HEK293 (cell line): ENCODE measurements at regions not wholly inside any gene's neighbourhood (a gene's known extent, or its start where the extent isn't known, plus 50 kb on each side); places are given as distances from the start of the nearest gene placed in this dataset.

Source experiments
- CTCF ChIA-PET: fragments of 350-600 bp; formaldehyde crosslinking; extraction: SDS; loops from one replicate; lab custom pipeline; 2021; ENCODE audit warnings: antibody characterized with exemption; lab: Yijun Ruan, JAX
- POLR2A ChIA-PET: fragments of 300-600 bp; formaldehyde crosslinking; extraction: SDS; loops from one replicate; lab custom pipeline; 2020; ENCODE audit warnings: antibody characterized with exemption, inconsistent platforms; lab: Yijun Ruan, JAX
- H3K27ac ChIP-seq: fragments of 200-500 bp; sonication (Bioruptor generic); 2 replicates; pipeline ENCODE4 v1.5.1; 2014; ENCODE audit warnings: low read depth, low read length, control low read depth, inconsistent platforms; ENCODE audit errors: extremely low read depth
- H3K36me3 ChIP-seq, 2 experiments: fragments of 200-500 bp in 1 of 2; sonication (Bioruptor generic) in 1 of 2; 1 replicate in 1 of 2; 2 replicates in 1 of 2; pipeline ENCODE4 v1.5.1; 2014 to 2017; ENCODE audit warnings: inconsistent platforms in 2 of 2, low read length in 2 of 2; ENCODE audit not compliant: control insufficient read depth in 2 of 2, insufficient read depth in 1 of 2
- H3K4me1 ChIP-seq: fragments of 200-500 bp; sonication (Bioruptor generic); 2 replicates; pipeline ENCODE4 v1.5.1; 2014; ENCODE audit warnings: mild to moderate bottlenecking, low read length, inconsistent platforms; ENCODE audit not compliant: control insufficient read depth, insufficient read depth
- H3K4me3 ChIP-seq: 2 replicates; pipeline ENCODE4 v1.5.1; 2011; ENCODE audit warnings: low read depth, mild to moderate bottlenecking, control low read depth, low read length, moderate library complexity
- H3K9me3 ChIP-seq: fragments of 200-500 bp; sonication (Bioruptor generic); 2 replicates; pipeline ENCODE4 v1.5.1; 2014; ENCODE audit warnings: low read depth, low read length, inconsistent platforms; ENCODE audit not compliant: control insufficient read depth, insufficient read depth
- EGR2 ChIP-seq: fragments of 450-650 bp; formaldehyde crosslinking; IDR thresholded peaks from 2 replicates; pipeline ENCODE4 v1.5.1; 2016; ENCODE audit warnings: low read depth, missing biosample characterization, missing genetic modification characterization
- HIC1 ChIP-seq: fragments of 450-650 bp; formaldehyde crosslinking; IDR thresholded peaks from 2 replicates; pipeline ENCODE4 v1.5.1; 2016; ENCODE audit warnings: missing biosample characterization, missing genetic modification characterization
- HOXD13 ChIP-seq: sonication (generic); formaldehyde crosslinking; IDR thresholded peaks from 2 replicates; pipeline ENCODE4 v1.8.0; 2022; ENCODE audit warnings: missing genetic modification reagents, borderline replicate concordance
- RBAK ChIP-seq: fragments of 450-650 bp; formaldehyde crosslinking; IDR thresholded peaks from 2 replicates; pipeline ENCODE4 v1.5.1; 2016; ENCODE audit warnings: missing biosample characterization, missing genetic modification characterization
- ZBTB49 ChIP-seq: fragments of 450-650 bp; formaldehyde crosslinking; IDR thresholded peaks from 2 replicates; pipeline ENCODE4 v1.5.1; 2016; ENCODE audit warnings: missing biosample characterization, missing genetic modification characterization, low read depth
- ZFHX2 ChIP-seq: fragments of 450-650 bp; formaldehyde crosslinking; conservative IDR thresholded peaks from 2 replicates; pipeline ENCODE4 v1.5.1; 2016; ENCODE audit warnings: missing biosample characterization, missing genetic modification characterization
- ZNF157 ChIP-seq: fragments of 450-650 bp; formaldehyde crosslinking; IDR thresholded peaks from 2 replicates; pipeline ENCODE4 v1.5.1; 2016; ENCODE audit warnings: missing biosample characterization, missing genetic modification characterization
- ZNF19 ChIP-seq: fragments of 450-650 bp; formaldehyde crosslinking; IDR thresholded peaks from 2 replicates; pipeline ENCODE4; 2016; ENCODE audit warnings: missing biosample characterization, missing genetic modification characterization, low read depth
- ZNF214 ChIP-seq: fragments of 450-650 bp; formaldehyde crosslinking; IDR thresholded peaks from 2 replicates; pipeline ENCODE4 v1.5.1; 2017; ENCODE audit warnings: missing biosample characterization, mild to moderate bottlenecking, missing genetic modification characterization, borderline replicate concordance
- ZNF239 ChIP-seq: fragments of 450-650 bp; formaldehyde crosslinking; IDR thresholded peaks from 2 replicates; pipeline ENCODE4 v1.5.1; 2016; ENCODE audit warnings: missing biosample characterization, missing genetic modification characterization
- ZNF416 ChIP-seq: fragments of 450-650 bp; formaldehyde crosslinking; IDR thresholded peaks from 2 replicates; pipeline ENCODE4 v1.5.1; 2016; ENCODE audit warnings: missing biosample characterization, missing genetic modification characterization
- ZNF488 ChIP-seq: fragments of 450-650 bp; formaldehyde crosslinking; IDR thresholded peaks from 2 replicates; pipeline ENCODE4 v1.5.1; 2016; ENCODE audit warnings: missing biosample characterization, missing genetic modification characterization
- ZNF518A ChIP-seq: fragments of 450-650 bp; formaldehyde crosslinking; conservative IDR thresholded peaks from 2 replicates; pipeline ENCODE4 v1.5.1; 2016; ENCODE audit warnings: low read depth, missing biosample characterization, missing genetic modification characterization
- ZNF548 ChIP-seq: fragments of 450-650 bp; formaldehyde crosslinking; IDR thresholded peaks from 2 replicates; pipeline ENCODE4 v1.5.1; 2016; ENCODE audit warnings: missing biosample characterization, missing genetic modification characterization
- ZNF670 ChIP-seq: fragments of 450-650 bp; formaldehyde crosslinking; IDR thresholded peaks from 2 replicates; pipeline ENCODE4 v1.5.1; 2016; ENCODE audit warnings: missing biosample characterization, missing genetic modification characterization, low read depth
- ZNF830 ChIP-seq: fragments of 450-650 bp; IDR thresholded peaks from 2 replicates; pipeline ENCODE4 v1.5.0; 2018; ENCODE audit warnings: missing biosample characterization, missing genetic modification characterization, low read depth, mild to moderate bottlenecking, moderate library complexity

- CTCF ChIA-PET: interaction anchor here (0.6 to 0.7 kb wide), 2 partner anchors 13 to 300 kb away, joined by 3 read pairs; no protein-coding TSS in a partner anchor
- Histone ChIP-seq H3K27ac (no peak overlapping the region), H3K4me3 (no peak overlapping the region), H3K36me3 (no peaks in the 10 kb centered on the region), H3K9me3 (no peaks in the 10 kb centered on the region), H3K4me1 (no peaks in the 10 kb centered on the region)
- POLR2A ChIA-PET: no interaction called here
- no peak for TF ChIP-seq ZNF416 (tag by site-specific recombination)
- TF ChIP-seq ZBTB49 (tag by site-specific recombination): no peak
- TF ChIP-seq ZNF157 (tag by site-specific recombination): no peak
- no peak for TF ChIP-seq ZNF830 (tag by site-specific recombination)
- no peak for TF ChIP-seq ZNF518A (tag by site-specific recombination)
- no peak for TF ChIP-seq RBAK (tag by site-specific recombination)
- TF ChIP-seq ZNF548 (tag by site-specific recombination): no peak
- TF ChIP-seq ZNF19 (tag by site-specific recombination): no peak
- no peak for TF ChIP-seq HOXD13 (CRISPR knock-in tag)
- TF ChIP-seq ZNF488 (tag by site-specific recombination): no peak
- TF ChIP-seq ZFHX2 (tag by site-specific recombination): no peak
- TF ChIP-seq HIC1 (tag by site-specific recombination): no peak
- no peak for TF ChIP-seq ZNF670 (tag by site-specific recombination)
- TF ChIP-seq ZNF239: no peak
- TF ChIP-seq EGR2 (tag by site-specific recombination): no peak
- TF ChIP-seq ZNF214: no peak
Measured at GRCh38 chr16:66093191-66093590, 273.3 kb upstream of the CDH5 start.
